PC-3 (cell line): ENCODE measurements at regions not wholly inside any gene's neighbourhood (a gene's known extent, or its start where the extent isn't known, plus 50 kb on each side); places are given as distances from the start of the nearest gene placed in this dataset.

Experiments
- ATAC-seq: fragments of 200-7000 bp; cut with Tn5 transposase; 2 replicates; pipeline ENCODE4 v1.9.1; 2020; ENCODE audit warnings: mild to moderate bottlenecking, moderate library complexity
- BruUV-seq: library from RNA; stranded (reverse); fragments of 400-500 nt; replicated peaks from 2 replicates; lab custom pipeline; 2021; lab: Mats Ljungman, UMichigan
- CTCF ChIA-PET: fragments of 300-600 bp; sonication (Branson Sonifier 250); formaldehyde crosslinking; loops from one replicate; lab custom pipeline; 2022; ENCODE audit warnings: antibody characterized with exemption; lab: Charles Lee
- POLR2A ChIA-PET: fragments of 300-600 bp; sonication (Branson Sonifier 250); formaldehyde crosslinking; loops from one replicate; lab custom pipeline; 2022; ENCODE audit warnings: antibody characterized with exemption; ENCODE audit not compliant: unreplicated experiment; lab: Charles Lee
- DNase-seq: peaks from one replicate; pipeline ENCODE4 v3.0.0-alpha.2; 2015
- H2AFZ ChIP-seq: fragments of 300-600 bp; sonication (generic); 2 replicates; pipeline ENCODE4 v1.6.0; 2016; ENCODE audit warnings: antibody characterized with exemption, low read length
- H3F3A ChIP-seq: fragments of 300-600 bp; sonication (generic); one replicate; pipeline ENCODE4 v1.6.0; 2017; ENCODE audit warnings: antibody characterized with exemption, low read length, control low read depth, mild to moderate bottlenecking; ENCODE audit not compliant: unreplicated experiment
- H3K27ac ChIP-seq: fragments of 300-600 bp; sonication (generic); 2 replicates; pipeline ENCODE4 v1.5.1; 2016; ENCODE audit warnings: mild to moderate bottlenecking, low read length
- H3K27me3 ChIP-seq: fragments of 300-600 bp; sonication (generic); 2 replicates; pipeline ENCODE4 v1.6.1; 2016; ENCODE audit warnings: low read length, mixed read lengths
- H3K36me3 ChIP-seq: fragments of 300-600 bp; sonication (generic); 2 replicates; pipeline ENCODE4 v1.6.1; 2016; ENCODE audit warnings: low read depth, mixed run types, low read length, mixed read lengths
- H3K4me1 ChIP-seq: fragments of 300-600 bp; sonication (generic); 2 replicates; pipeline ENCODE4 v1.5.1; 2016; ENCODE audit warnings: low read length; ENCODE audit not compliant: insufficient read depth
- H3K4me2 ChIP-seq: fragments of 300-600 bp; sonication (generic); 2 replicates; pipeline ENCODE4 v1.6.0; 2016; ENCODE audit warnings: low read length
- H3K4me3 ChIP-seq: fragments of 300-600 bp; sonication (generic); 2 replicates; pipeline ENCODE4 v1.5.1; 2016; ENCODE audit warnings: mild to moderate bottlenecking, low read length, mixed read lengths
- H3K79me2 ChIP-seq: fragments of 300-600 bp; sonication (generic); 2 replicates; pipeline ENCODE4 v1.6.1; 2017; ENCODE audit warnings: low read length, mixed read lengths
- H3K9ac ChIP-seq: fragments of 300-600 bp; sonication (generic); 2 replicates; pipeline ENCODE4 v1.6.0; 2016; ENCODE audit warnings: mild to moderate bottlenecking, low read length
- H3K9me2 ChIP-seq: fragments of 300-600 bp; sonication (generic); replicated peaks from 2 replicates; pipeline ENCODE4 v1.6.1; 2016; ENCODE audit warnings: mixed run types, low read length, mixed read lengths
- H3K9me3 ChIP-seq: fragments of 300-600 bp; sonication (generic); 2 replicates; pipeline ENCODE4 v1.6.1; 2016; ENCODE audit warnings: low read length, mixed read lengths
- H4K20me1 ChIP-seq: fragments of 300-600 bp; sonication (generic); 2 replicates; pipeline ENCODE4 v1.6.1; 2016; ENCODE audit warnings: low read length, mixed read lengths
- CTCF ChIP-seq: fragments of 300-600 bp; sonication (generic); conservative IDR thresholded peaks from 2 replicates; pipeline ENCODE4 v1.5.1; 2017; ENCODE audit warnings: antibody characterized with exemption, low read depth, mild to moderate bottlenecking, low read length
- EZH2 ChIP-seq: fragments of 300-600 bp; sonication (generic); IDR thresholded peaks from one replicate; pipeline ENCODE4 v1.6.1; 2017; ENCODE audit warnings: antibody characterized with exemption, mild to moderate bottlenecking, low read length; ENCODE audit not compliant: unreplicated experiment
- EZH2phosphoT487 ChIP-seq: fragments of 300-600 bp; sonication (generic); IDR thresholded peaks from 2 replicates; pipeline ENCODE4 v1.6.1; 2018; ENCODE audit warnings: mild to moderate bottlenecking, antibody characterized with exemption, low read length, borderline replicate concordance
- intact Hi-C: fragments of 100-400 bp; cut with micrococcal nuclease; formaldehyde crosslinking; loops from 2 replicates; pipeline ENCODE4 v1.9.0; 2023

GRCh38 chr10:64476506-64476905, 955.3 kb downstream of the REEP3 start:
- Histone ChIP-seq H3K79me2 (no peaks in the 10 kb centered on the region), H2AFZ (no peak overlapping the region), H3K36me3 (no peaks in the 10 kb centered on the region), H3K27me3 (no peaks in the 10 kb centered on the region), H3K9me2 (no peaks in the 10 kb centered on the region), H3K4me1 (no peaks in the 10 kb centered on the region), H3K4me2 (no peak overlapping the region), H3F3A (no peaks in the 10 kb centered on the region), H4K20me1 (no peaks in the 10 kb centered on the region), H3K4me3 (no peak overlapping the region), H3K9me3 (no peaks in the 10 kb centered on the region), H3K9ac (no peak overlapping the region), H3K27ac (no peak overlapping the region)
- intact Hi-C loops, result no loop called here
- CTCF ChIA-PET, result no interaction called here
- ATAC-seq (no peak), DNase-seq (no peak)
- TF ChIP-seq CTCF, result no peak
- BruUV-seq, result no TSS peak
- POLR2A ChIA-PET, result no interaction called here

- Histone ChIP-seq H3K27me3 (no peaks in the 10 kb centered on the region), H3K4me1 (no peaks in the 10 kb centered on the region), H2AFZ (no peak overlapping the region), H3K27ac (no peak overlapping the region), H3K4me3 (no peak overlapping the region), H3F3A (no peaks in the 10 kb centered on the region), H3K9me3 (no peaks in the 10 kb centered on the region), H3K36me3 (no peaks in the 10 kb centered on the region), H3K4me2 (no peak overlapping the region), H4K20me1 (no peaks in the 10 kb centered on the region), H3K79me2 (no peaks in the 10 kb centered on the region), H3K9ac (no peak overlapping the region), H3K9me2 (no peaks in the 10 kb centered on the region)
- ChIA-PET POLR2A (no interaction called here), CTCF (no interaction called here)
- ATAC-seq (no peak), DNase-seq (no peak)
- intact Hi-C loops, result no loop called here
- no peak for TF ChIP-seq CTCF
- no peak for TF ChIP-seq EZH2phosphoT487
- TF ChIP-seq EZH2, result no peak
- BruUV-seq, result no TSS peak
These were observed 956.6 kb downstream of the REEP3 start for GRCh38 chr10:64477791-64478190.

GRCh38 chr10:64484811-64485330, 963.7 kb downstream of the REEP3 start:
- Histone ChIP-seq H3K4me3 (no peak overlapping the region), H3K4me1 (peaks cover 10% of the 10 kb centered on the region; the same call in 1 of the 2 replicates), H3K36me3 (no peaks in the 10 kb centered on the region), H4K20me1 (no peaks in the 10 kb centered on the region), H3K27me3 (no peaks in the 10 kb centered on the region), H3F3A (no peaks in the 10 kb centered on the region), H3K27ac (no peak overlapping the region), H3K9me3 (no peaks in the 10 kb centered on the region), H2AFZ (no peak overlapping the region), H3K9ac (no peak overlapping the region), H3K4me2 (no peak overlapping the region), H3K9me2 (no peaks in the 10 kb centered on the region), H3K79me2 (no peaks in the 10 kb centered on the region)
- BruUV-seq, result no TSS peak
- intact Hi-C loops, result no loop called here
- ChIA-PET CTCF (no interaction called here), POLR2A (no interaction called here)
- no peak for TF ChIP-seq EZH2
- no peak for TF ChIP-seq CTCF
- TF ChIP-seq EZH2phosphoT487, result no peak
- no peak for ATAC-seq
- peak; percentile 35 for DNase-seq
